ENCODE measurements at regions not wholly inside any gene's neighbourhood (a gene's known extent, or its start where the extent isn't known, plus 50 kb on each side); places are given as distances from the start of the nearest gene placed in this dataset.

- no peak for TF ChIP-seq CTCF (IDR thresholded peaks at IDR 0.05)
- ATAC-seq (no peak), DNase-seq (no peak)
- intact Hi-C loops (cut with DNase I) = no loop called here
- H3K4me3 ChIP-seq = no peak overlapping the region
- H3K36me3 ChIP-seq = no peaks in the 10 kb centered on the region
- H3K27me3 ChIP-seq = peaks cover 4% of the 10 kb centered on the region
- H3K9me3 ChIP-seq = no peaks in the 10 kb centered on the region
- H3K27ac ChIP-seq = no peak overlapping the region
- H3K4me1 ChIP-seq = peaks cover 10% of the 10 kb centered on the region
These were observed 57.9 kb downstream of the FBXO2 start for GRCh38 chr1:11596295-11596694.

GRCh38 chr1:11595285-11595684 is 58.9 kb downstream of the FBXO2 start:
- intact Hi-C loops (cut with DNase I) = no loop called here
- Histone ChIP-seq H3K27ac (peak overlapping the region; percentile 17), H3K36me3 (no peaks in the 10 kb centered on the region), H3K4me1 (peaks cover 10% of the 10 kb centered on the region), H3K9me3 (no peaks in the 10 kb centered on the region), H3K27me3 (no peaks in the 10 kb centered on the region), H3K4me3 (no peak overlapping the region)
- DNase-seq = no peak
- peak; percentile 22 for ATAC-seq
- TF ChIP-seq CTCF (IDR thresholded peaks at IDR 0.05) = no peak

GRCh38 chr1:11594625-11595024 is 59.6 kb downstream of the FBXO2 start:
- Histone ChIP-seq H3K36me3 (no peaks in the 10 kb centered on the region), H3K4me1 (peaks cover 10% of the 10 kb centered on the region), H3K27ac (no peak overlapping the region), H3K27me3 (no peaks in the 10 kb centered on the region), H3K4me3 (no peak overlapping the region), H3K9me3 (no peaks in the 10 kb centered on the region)
- intact Hi-C loops (cut with DNase I) = no loop called here
- DNase-seq (no peak), ATAC-seq (no peak)
- TF ChIP-seq CTCF (IDR thresholded peaks at IDR 0.05) = no peak

- H3K9me3 ChIP-seq = no peaks in the 10 kb centered on the region
- intact Hi-C loops (cut with DNase I) = no loop called here
- no peaks in the 10 kb centered on the region for H3K36me3 ChIP-seq
- no peak overlapping the region for H3K27ac ChIP-seq
- no peak for TF ChIP-seq CTCF (IDR thresholded peaks at IDR 0.05)
- ATAC-seq (no peak), DNase-seq (no peak)
- no peak overlapping the region for H3K4me3 ChIP-seq
- no peaks in the 10 kb centered on the region for H3K27me3 ChIP-seq
- peaks cover 10% of the 10 kb centered on the region for H3K4me1 ChIP-seq
These were observed 60.0 kb downstream of the FBXO2 start for GRCh38 chr1:11594222-11594621.

GRCh38 chr1:11592752-11593151 is 61.5 kb downstream of the FBXO2 start:
- DNase-seq (no peak), ATAC-seq (no peak)
- no peak overlapping the region for H3K27ac ChIP-seq
- intact Hi-C loops (cut with DNase I) = no loop called here
- H3K9me3 ChIP-seq = no peaks in the 10 kb centered on the region
- H3K4me1 ChIP-seq = peaks cover 10% of the 10 kb centered on the region
- no peaks in the 10 kb centered on the region for H3K27me3 ChIP-seq
- H3K4me3 ChIP-seq = no peak overlapping the region
- no peaks in the 10 kb centered on the region for H3K36me3 ChIP-seq
- TF ChIP-seq CTCF (IDR thresholded peaks at IDR 0.05) = no peak

GRCh38 chr1:11590395-11590794 is 63.8 kb downstream of the FBXO2 start:
- ATAC-seq (no peak), DNase-seq (no peak)
- peaks cover 6% of the 10 kb centered on the region for H3K27me3 ChIP-seq
- TF ChIP-seq CTCF (IDR thresholded peaks at IDR 0.05) = no peak
- intact Hi-C loops (cut with DNase I) = no loop called here
- H3K9me3 ChIP-seq = no peaks in the 10 kb centered on the region
- no peak overlapping the region for H3K27ac ChIP-seq
- H3K4me1 ChIP-seq = peaks cover 10% of the 10 kb centered on the region
- H3K4me3 ChIP-seq = no peak overlapping the region
- no peaks in the 10 kb centered on the region for H3K36me3 ChIP-seq

All from upper lobe of right lung (tissue), 1 donor.